H9 (cell line): ENCODE measurements at regions not wholly inside any gene's neighbourhood (a gene's known extent, or its start where the extent isn't known, plus 50 kb on each side); places are given as distances from the start of the nearest gene placed in this dataset.

Source experiments
- DNase-seq: peaks from one replicate; pipeline ENCODE4 v3.0.0-alpha.2; 2017
- H2AFZ ChIP-seq: one replicate; pipeline ENCODE4 v1.6.1; 2013; ENCODE audit warnings: mild to moderate bottlenecking, low read length, control low read depth, moderate library complexity
- H2AK5ac ChIP-seq: 2 replicates; pipeline ENCODE4 v1.6.1; 2013; ENCODE audit warnings: low read length, control low read depth, mixed read lengths; ENCODE audit not compliant: insufficient read length
- H2BK120ac ChIP-seq: one replicate; pipeline ENCODE4 v1.6.1; 2013; ENCODE audit warnings: low read depth, mild to moderate bottlenecking, low read length, control low read depth, inconsistent platforms; ENCODE audit not compliant: poor library complexity, severe bottlenecking
- H2BK12ac ChIP-seq: 2 replicates; pipeline ENCODE4 v1.6.1; 2013; ENCODE audit warnings: low read length, control low read depth, mixed read lengths, low read depth; ENCODE audit not compliant: insufficient read length
- H2BK15ac ChIP-seq: 2 replicates; pipeline ENCODE4 v1.6.1; 2013; ENCODE audit warnings: low read depth, low read length, control low read depth
- H2BK20ac ChIP-seq: one replicate; pipeline ENCODE4 v1.6.1; 2013; ENCODE audit warnings: low read depth, mild to moderate bottlenecking, low read length, control low read depth, inconsistent platforms; ENCODE audit not compliant: poor library complexity, severe bottlenecking
- H2BK5ac ChIP-seq: 2 replicates; pipeline ENCODE4 v1.6.1; 2013; ENCODE audit warnings: low read length, control low read depth, mixed read lengths; ENCODE audit not compliant: insufficient read length
- H3K14ac ChIP-seq: 2 replicates; pipeline ENCODE4 v1.6.1; 2013; ENCODE audit warnings: low read length, control low read depth; ENCODE audit not compliant: insufficient read depth
- H3K18ac ChIP-seq: 2 replicates; pipeline ENCODE4 v1.6.1; 2013; ENCODE audit warnings: low read depth, mild to moderate bottlenecking, mixed read lengths, low read length, control low read depth; ENCODE audit not compliant: insufficient read length
- H3K23ac ChIP-seq: 2 replicates; pipeline ENCODE4 v1.6.1; 2013; ENCODE audit warnings: low read length, control low read depth, mixed read lengths, low read depth; ENCODE audit not compliant: insufficient read length
- H3K23me2 ChIP-seq: 2 replicates; pipeline ENCODE4 v1.6.1; 2013; ENCODE audit warnings: low read depth, mild to moderate bottlenecking, mixed read lengths, low read length, control low read depth; ENCODE audit not compliant: insufficient read length, poor library complexity, severe bottlenecking
- H3K27ac ChIP-seq: 2 replicates; pipeline ENCODE4 v1.5.1; 2013; ENCODE audit warnings: low read length, control low read depth, mixed read lengths, low read depth; ENCODE audit not compliant: insufficient read length
- H3K27me3 ChIP-seq: 2 replicates; pipeline ENCODE4 v1.6.1; 2013; ENCODE audit warnings: low read length, control low read depth, inconsistent platforms; ENCODE audit not compliant: insufficient read depth
- H3K4ac ChIP-seq: 2 replicates; pipeline ENCODE4 v1.6.1; 2013; ENCODE audit warnings: low read depth, mild to moderate bottlenecking, control low read depth, inconsistent platforms, low read length, moderate library complexity
- H3K4me1 ChIP-seq: 2 replicates; pipeline ENCODE4 v1.6.1; 2013; ENCODE audit warnings: low read length, control low read depth, inconsistent platforms; ENCODE audit not compliant: insufficient read depth
- H3K4me2 ChIP-seq: 2 replicates; pipeline ENCODE4 v1.6.1; 2013; ENCODE audit warnings: low read length, control low read depth, mixed read lengths; ENCODE audit not compliant: insufficient read length, insufficient read depth
- H3K56ac ChIP-seq: 2 replicates; pipeline ENCODE4 v1.6.1; 2013; ENCODE audit warnings: low read depth, mild to moderate bottlenecking, mixed read lengths, low read length, control low read depth; ENCODE audit not compliant: insufficient read length
- H3K79me1 ChIP-seq: 2 replicates; pipeline ENCODE4 v1.6.1; 2013; ENCODE audit warnings: low read depth, mild to moderate bottlenecking, moderate library complexity, low read length, control low read depth, inconsistent platforms; ENCODE audit not compliant: insufficient read depth, poor library complexity, severe bottlenecking
- H3K79me2 ChIP-seq: 2 replicates; pipeline ENCODE4 v1.6.1; 2013; ENCODE audit warnings: low read length, control low read depth, inconsistent platforms; ENCODE audit not compliant: insufficient read depth
- H3K9ac ChIP-seq: 2 replicates; pipeline ENCODE4 v1.6.1; 2013; ENCODE audit warnings: low read length, control low read depth, mixed read lengths; ENCODE audit not compliant: insufficient read length; ENCODE audit errors: extremely low read depth
- H3K9me3 ChIP-seq: one replicate; pipeline ENCODE4 v1.6.1; 2013; ENCODE audit warnings: low read depth, low read length, inconsistent platforms; ENCODE audit not compliant: control insufficient read depth
- H3T11ph ChIP-seq: one replicate; pipeline ENCODE4 v1.6.1; 2013; ENCODE audit warnings: mild to moderate bottlenecking, low read length, control low read depth, inconsistent platforms
- H4K20me1 ChIP-seq: one replicate; pipeline ENCODE4 v1.6.1; 2013; ENCODE audit not compliant: control insufficient read depth, insufficient read length, insufficient read depth
- H4K5ac ChIP-seq: 2 replicates; pipeline ENCODE4 v1.6.1; 2013; ENCODE audit warnings: low read depth, mild to moderate bottlenecking, mixed read lengths, low read length, control low read depth; ENCODE audit not compliant: insufficient read length
- H4K8ac ChIP-seq: replicated peaks from 2 replicates; pipeline ENCODE4 v1.6.1; 2013; ENCODE audit warnings: low read length, control low read depth, mixed read lengths, low read depth; ENCODE audit not compliant: insufficient read length
- H4K91ac ChIP-seq: 2 replicates; pipeline ENCODE4 v1.6.1; 2013; ENCODE audit warnings: low read depth, mild to moderate bottlenecking, moderate library complexity, mixed read lengths, low read length, control low read depth; ENCODE audit not compliant: insufficient read length
- H3K27ac Mint-ChIP-seq, 3 experiments: 2 replicates in 2 of 3; 3 replicates in 1 of 3; pipeline ENCODE4 v1.8.0; 2020 to 2021; ENCODE audit warnings: mixed read lengths in 3 of 3, mild to moderate bottlenecking in 1 of 3, moderate library complexity in 1 of 3
- H3K27me3 Mint-ChIP-seq: 2 replicates; pipeline ENCODE4 v1.8.0; 2021; ENCODE audit warnings: low read depth, mild to moderate bottlenecking, moderate library complexity, mixed read lengths
- H3K36me3 Mint-ChIP-seq, 3 experiments: 2 replicates in 2 of 3; 3 replicates in 1 of 3; pipeline ENCODE4 v1.8.0; 2020 to 2021; ENCODE audit warnings: low read depth in 3 of 3, mixed read lengths in 3 of 3; ENCODE audit not compliant: insufficient read depth in 1 of 3
- H3K4me1 Mint-ChIP-seq, 2 experiments: 2 replicates each; pipeline ENCODE4 v1.8.0; 2020; ENCODE audit warnings: mixed read lengths in 2 of 2
- H3K4me3 Mint-ChIP-seq, 2 experiments: 2 replicates in 1 of 2; 3 replicates in 1 of 2; pipeline ENCODE4 v1.8.0; 2020 to 2021; ENCODE audit warnings: mild to moderate bottlenecking in 2 of 2, mixed read lengths in 2 of 2, moderate library complexity in 1 of 2
- H3K9me3 Mint-ChIP-seq, 2 experiments: 2 replicates in 1 of 2; 3 replicates in 1 of 2; pipeline ENCODE4 v1.8.0; 2020; ENCODE audit warnings: mild to moderate bottlenecking in 2 of 2, mixed read lengths in 2 of 2, moderate library complexity in 1 of 2
- WGBS: extraction: QIAGEN DNeasy Blood & Tissue Kit; methylation state at CpG from one replicate; pipeline ENCODE4 v1.1.7; 2013; ENCODE audit warnings: missing lambda C conversion rate, low lambda C conversion rate, mixed read lengths; ENCODE audit not compliant: insufficient read length; ENCODE audit errors: extremely low coverage; 5-methylcytosine and 5-hydroxymethylcytosine counted together
- TF ChIP-seq, protein P1 (sequence below): fragments of 200-600 bp; sonication (generic); conservative IDR thresholded peaks from 3 replicates; pipeline ENCODE4 v1.8.0; 2021; ENCODE audit warnings: antibody characterized with exemption, mild to moderate bottlenecking

DNA sequence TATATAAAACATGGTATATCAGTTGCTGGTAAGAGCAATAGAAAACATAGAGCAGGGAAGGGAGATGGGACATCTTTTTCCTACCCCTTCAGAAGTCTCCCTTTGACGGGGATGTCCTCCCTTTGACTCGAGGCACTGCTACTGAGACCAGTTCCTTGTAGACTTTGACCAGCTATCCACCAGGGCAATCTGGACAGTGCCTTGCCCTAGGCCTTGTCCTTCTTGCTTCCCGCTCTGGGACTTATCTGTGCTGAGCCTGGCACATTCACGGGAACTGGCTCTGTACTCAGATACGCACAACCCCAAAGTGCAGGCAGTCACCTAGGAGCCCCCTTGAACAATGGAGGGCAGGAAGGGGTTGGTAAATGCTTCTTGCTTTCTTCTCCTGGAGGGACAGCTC is 116.6 kb upstream of the ANKH start:
- Histone ChIP-seq H2BK5ac (no peak overlapping the region), H3K79me2 (no peaks in the 10 kb centered on the region), H3K4ac (no peak overlapping the region), H2BK120ac (no peak overlapping the region), H3K79me1 (no peaks in the 10 kb centered on the region), H2BK15ac (no peak overlapping the region), H2BK20ac (no peak overlapping the region), H3K18ac (no peak overlapping the region), H4K5ac (no peak overlapping the region), H3K4me2 (no peak overlapping the region), H3T11ph (no peak overlapping the region), H4K8ac (no peak overlapping the region), H3K14ac (no peak overlapping the region), H3K23ac (no peak overlapping the region), H3K4me1 (no peaks in the 10 kb centered on the region), H3K9me3 (no peaks in the 10 kb centered on the region), H3K27ac (no peak overlapping the region), H3K27me3 (no peaks in the 10 kb centered on the region), H2BK12ac (no peak overlapping the region), H3K23me2 (no peaks in the 10 kb centered on the region), H2AK5ac (no peak overlapping the region), H3K56ac (no peak overlapping the region), H3K9ac (no peak overlapping the region), H2AFZ (no peak overlapping the region), H4K91ac (no peak overlapping the region), H4K20me1 (no peaks in the 10 kb centered on the region)
- Mint-ChIP-seq H3K27me3 (no peaks in the 10 kb centered on the region), H3K4me3 (no peak overlapping the region), H3K36me3 (no peaks in the 10 kb centered on the region), H3K27ac (no peak overlapping the region), H3K9me3 (no peaks in the 10 kb centered on the region), H3K4me1 (peaks cover 6% of the 10 kb centered on the region in 2 experiments; a peak in 3 of 4 replicates)
- WGBS = no CpG with 5 or more reads among the region's 5 CpGs
- no peak for DNase-seq
- TF ChIP-seq, protein P1, sequence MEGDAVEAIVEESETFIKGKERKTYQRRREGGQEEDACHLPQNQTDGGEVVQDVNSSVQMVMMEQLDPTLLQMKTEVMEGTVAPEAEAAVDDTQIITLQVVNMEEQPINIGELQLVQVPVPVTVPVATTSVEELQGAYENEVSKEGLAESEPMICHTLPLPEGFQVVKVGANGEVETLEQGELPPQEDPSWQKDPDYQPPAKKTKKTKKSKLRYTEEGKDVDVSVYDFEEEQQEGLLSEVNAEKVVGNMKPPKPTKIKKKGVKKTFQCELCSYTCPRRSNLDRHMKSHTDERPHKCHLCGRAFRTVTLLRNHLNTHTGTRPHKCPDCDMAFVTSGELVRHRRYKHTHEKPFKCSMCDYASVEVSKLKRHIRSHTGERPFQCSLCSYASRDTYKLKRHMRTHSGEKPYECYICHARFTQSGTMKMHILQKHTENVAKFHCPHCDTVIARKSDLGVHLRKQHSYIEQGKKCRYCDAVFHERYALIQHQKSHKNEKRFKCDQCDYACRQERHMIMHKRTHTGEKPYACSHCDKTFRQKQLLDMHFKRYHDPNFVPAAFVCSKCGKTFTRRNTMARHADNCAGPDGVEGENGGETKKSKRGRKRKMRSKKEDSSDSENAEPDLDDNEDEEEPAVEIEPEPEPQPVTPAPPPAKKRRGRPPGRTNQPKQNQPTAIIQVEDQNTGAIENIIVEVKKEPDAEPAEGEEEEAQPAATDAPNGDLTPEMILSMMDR = no peak
